ENCODE measurements at regions not wholly inside any gene's neighbourhood (a gene's known extent, or its start where the extent isn't known, plus 50 kb on each side); places are given as distances from the start of the nearest gene placed in this dataset.

- TF ChIP-seq POLR2AphosphoS5 (IDR thresholded peaks at IDR 0.05; ENCODE audit: low read depth, low read length) (peak; percentile 74), POLR2A (IDR thresholded peaks at IDR 0.05; ENCODE audit: low read depth, low read length) (peak; percentile 74; the same call in 1 of the 2 replicates)
Measured at GRCh38 chr2:20525041-20526035, 78.5 kb downstream of the RHOB start.

Data from GM12892 (cell line).